ENCODE measurements at regions not wholly inside any gene's neighbourhood (a gene's known extent, or its start where the extent isn't known, plus 50 kb on each side); places are given as distances from the start of the nearest gene placed in this dataset.
"Not testable (repeated sequence)": the region's sequence is repeated elsewhere in the genome, so short reads cannot be mapped to it uniquely, and the experiment has no call there.

DNA sequence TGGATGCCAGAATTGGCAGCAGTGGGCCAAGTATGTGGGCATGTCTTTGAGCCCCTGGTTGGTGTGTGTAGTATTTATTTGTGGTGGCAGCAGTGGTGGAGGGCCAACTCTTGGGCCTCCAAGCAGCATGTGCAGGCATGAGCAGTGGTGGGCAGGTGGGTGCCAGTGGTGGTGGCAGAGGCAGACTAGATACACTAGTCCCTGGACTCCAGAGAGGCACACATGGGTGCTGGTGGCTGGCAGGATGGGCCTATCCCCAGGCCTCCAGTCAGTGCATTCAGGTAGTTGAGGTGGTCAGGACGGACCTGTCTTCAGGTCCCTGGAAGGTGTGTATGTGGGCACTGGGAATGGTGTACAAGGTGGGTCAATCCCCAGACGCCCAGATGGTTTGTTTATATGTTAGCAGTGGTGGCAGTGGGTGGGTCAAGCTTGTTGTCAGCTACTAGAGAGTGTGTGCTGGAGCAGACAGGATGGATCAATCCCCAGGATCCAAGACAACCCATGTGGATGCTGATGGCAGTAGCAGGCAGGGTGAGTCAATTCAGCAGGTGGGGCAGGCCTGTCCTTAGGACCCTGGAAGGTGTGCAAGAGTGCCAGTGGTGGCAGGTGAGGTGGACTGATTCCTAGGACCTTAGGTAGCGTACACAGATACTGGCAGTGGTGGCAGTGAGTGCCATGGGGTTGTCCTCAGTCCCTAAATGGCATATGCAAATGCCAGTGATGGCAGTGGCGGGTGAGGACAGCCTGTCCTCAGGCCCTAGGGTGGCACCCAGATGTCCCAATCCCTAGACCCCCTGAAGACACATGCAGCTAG, 294.3 kb downstream of the RPS24 start:
- no peak for DNase-seq

DNA sequence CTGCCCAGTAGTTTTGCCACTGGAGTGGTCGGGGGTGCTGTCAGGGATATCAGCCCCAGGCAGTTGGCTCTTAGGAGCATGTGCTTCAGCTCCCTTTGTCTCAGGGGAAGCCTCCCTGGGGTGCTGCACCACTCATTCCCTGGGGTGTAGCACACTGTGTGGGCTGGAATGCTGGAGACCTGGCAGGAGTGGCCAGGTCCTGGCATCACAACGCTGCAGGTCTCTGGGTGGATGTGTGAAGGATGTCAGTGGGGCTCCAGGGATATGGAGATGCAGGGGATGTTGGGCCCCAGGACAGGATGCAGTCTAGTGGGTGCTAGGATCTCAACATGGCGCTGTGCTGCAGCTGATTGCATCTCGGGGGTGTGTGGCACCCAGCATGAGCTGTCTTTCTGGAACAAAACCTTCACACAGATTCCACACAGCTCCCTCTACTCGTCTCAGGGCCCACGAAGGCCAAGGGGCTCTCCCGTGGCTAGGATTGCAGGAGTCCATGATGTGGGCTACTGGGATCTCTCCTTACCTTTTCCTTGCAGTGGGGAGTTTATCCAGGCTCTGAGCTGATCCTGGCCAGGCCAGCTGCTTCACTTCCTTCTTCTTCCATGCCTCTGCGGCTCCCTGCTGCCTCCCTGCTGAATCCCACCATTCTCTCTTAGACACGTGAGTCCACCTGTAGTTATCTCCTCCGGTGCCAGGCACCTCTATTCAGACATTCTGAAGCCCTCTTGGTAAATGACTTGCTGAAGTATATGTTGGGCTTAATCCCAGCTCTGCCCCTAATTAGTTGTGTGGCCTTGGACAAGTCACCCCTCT, 295.1 kb downstream of the RPS24 start:
- DNase-seq = no peak

DNA sequence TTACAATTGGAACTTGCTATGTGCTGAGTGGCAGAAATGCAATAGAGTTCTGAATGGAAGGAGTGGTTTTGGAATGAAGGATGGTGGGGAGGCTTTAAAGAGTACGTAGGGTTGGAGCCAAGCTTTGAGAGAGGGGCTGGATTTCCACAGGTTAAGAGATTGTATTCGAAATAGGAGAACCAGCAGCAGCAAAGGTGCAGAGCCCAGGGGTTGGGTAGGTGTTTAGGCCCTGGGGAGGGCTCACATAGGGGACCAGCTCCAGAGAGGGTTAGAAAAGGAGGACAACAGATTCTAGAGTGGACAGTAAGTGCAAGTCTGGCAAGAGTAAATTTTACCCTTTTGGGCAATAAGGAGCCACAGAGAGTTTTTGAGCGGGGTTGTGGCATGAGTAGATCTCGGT, 297.2 kb downstream of the RPS24 start:
- no peak for DNase-seq

DNA sequence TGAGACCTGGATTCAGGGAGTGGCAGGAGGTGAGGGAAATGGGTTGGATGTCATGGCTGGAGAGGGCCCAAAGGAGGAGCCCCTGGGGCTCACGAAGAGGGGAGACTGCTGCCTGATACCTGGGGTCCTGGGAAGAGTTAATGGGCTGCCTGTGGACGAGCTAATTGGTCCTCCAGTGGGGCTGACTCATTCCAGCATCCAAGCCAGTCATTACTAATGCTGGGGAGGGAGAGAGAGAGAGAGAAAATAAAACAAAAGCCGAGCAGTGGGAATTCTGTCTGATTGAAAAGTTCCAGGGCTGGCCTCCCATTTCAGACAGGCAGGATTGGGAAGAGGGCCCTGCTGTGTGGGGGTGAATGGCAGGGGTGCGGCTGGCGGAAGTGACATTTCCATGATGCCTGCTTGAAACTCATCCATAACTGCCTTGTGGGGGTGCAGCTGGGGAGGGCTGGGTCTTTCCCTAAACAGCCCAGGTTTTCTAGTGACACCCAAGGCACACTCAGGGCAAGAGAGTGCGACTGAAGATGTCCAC, 297.8 kb downstream of the RPS24 start:
- no peak for DNase-seq

DNA sequence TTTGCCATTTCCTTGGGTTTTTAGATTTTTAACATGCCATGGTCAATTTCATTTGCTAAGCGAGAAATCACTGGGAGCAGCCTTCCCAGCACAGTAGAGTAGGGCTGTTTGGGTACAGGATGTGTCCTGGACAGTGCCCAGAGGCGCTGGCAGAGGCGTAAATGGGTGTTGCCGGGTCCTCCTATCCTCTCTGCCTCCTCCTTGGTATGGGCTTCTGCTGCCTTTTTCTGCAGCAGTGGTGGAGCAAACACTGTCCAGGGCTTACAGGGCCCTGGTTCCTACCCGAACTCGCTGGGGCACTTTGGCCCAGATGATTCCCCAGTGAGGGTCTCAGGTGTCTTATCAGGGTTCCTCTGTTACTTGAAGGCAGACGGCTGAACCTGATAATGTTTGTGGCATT, 298.3 kb downstream of the RPS24 start:
- no peak for DNase-seq

DNA sequence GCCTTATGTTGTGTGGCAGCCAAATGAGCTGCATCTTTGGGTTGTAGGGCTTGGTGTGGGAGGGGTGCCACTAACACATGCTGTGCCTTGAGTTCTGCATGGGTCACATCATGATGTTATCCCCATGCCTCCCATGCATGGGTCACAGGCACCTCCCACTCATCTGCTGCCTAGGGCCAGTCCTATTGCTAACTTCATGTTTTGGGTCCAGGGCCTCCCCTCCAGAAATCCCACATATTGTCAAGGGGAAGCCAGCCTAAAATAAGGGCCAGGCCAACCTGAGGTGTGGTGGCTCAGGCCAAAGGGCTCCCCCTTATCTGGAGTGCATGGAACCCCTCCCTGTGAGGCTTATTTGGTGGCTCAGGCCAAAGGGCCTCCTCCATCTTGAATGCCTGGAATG, 299.0 kb downstream of the RPS24 start:
- no peak for DNase-seq

DNA sequence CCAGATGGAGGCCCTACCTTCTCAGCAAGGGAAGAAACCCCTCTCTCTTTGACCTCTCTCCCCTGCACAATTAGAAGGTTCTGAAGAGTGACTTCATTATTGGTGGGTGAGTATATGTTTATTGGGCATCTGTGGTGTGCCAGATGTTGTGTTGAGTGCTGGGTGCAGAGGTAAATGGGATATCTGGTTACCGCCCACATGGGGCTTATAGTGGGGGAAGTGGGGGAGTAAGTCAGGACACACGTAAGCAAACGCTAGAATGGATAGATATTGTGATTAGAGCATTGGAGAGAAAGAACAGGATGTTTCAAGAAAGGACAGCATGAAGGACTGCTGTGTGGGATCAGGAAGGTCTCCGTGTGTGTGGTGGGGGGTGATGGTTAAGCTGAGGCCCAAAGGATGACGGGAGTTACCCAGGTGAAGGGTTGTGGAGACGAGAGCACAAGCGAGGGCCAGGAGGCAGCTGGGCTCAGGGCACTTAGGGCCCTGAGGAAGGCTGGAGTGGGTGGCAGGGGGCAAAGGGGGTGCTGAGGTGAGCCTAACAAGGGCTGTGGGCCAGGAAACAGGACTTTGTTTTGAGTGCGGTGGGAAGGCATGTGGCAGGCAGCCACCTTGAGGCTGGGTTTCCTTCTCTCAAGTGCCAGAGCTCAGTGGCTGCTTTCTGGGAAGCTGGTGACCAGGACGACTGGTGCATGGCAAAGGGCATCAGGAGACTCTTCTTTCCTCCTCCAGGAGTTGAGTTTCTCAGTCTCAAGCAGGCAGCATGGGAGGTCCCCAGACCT, 299.9 kb downstream of the RPS24 start:
- DNase-seq = no peak

DNA sequence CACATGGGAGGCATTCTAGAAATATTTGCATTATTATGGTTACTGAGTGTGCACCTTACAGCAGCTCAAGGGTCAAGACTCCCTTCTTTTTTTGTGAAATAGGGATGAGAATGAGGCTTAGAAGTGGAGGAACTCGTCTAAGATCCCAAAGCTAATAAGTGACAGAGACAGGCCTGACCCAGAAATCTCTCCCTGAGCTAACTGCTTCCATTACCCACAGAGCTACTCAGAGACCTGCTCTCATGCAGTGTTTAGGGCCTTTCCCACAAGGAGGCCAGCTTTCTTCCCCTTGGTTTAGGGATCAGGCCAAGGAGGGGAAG, 301.7 kb downstream of the RPS24 start:
- DNase-seq = no peak

DNA sequence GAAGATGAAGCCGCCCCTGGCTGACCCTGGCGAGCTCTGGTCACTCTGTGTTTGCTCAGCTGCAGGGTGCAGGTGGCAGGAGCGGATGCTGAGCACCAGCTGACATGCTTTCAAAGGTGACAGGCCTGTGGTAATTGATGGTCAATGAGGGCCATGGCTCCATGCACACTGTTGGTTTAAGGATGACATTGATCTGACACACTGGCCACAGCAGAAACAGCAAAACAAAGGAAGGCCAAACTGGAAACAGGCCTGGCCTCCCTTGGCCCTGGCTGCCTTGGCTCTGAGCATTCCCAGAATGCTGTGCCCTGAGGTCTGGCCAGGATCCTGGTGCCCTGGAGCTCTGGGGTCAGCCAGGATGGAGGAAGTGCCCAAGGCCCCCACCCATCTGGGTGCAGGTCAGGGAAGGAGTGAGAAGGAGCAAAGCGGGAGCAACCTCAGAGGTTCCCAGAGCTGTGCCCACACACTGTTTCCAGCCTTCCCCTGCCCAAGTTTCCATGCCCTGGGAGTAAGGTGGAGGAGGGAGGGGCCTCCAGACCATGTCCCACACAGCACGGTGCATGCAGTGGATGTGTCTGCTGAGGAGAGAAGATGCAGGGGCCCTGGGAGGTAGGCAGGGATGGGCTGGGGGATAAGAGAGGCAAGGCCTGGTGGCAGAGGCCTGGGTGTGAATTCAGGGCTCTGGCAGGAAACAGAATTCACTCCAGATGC, 302.2 kb downstream of the RPS24 start:
- no peak for DNase-seq

DNA sequence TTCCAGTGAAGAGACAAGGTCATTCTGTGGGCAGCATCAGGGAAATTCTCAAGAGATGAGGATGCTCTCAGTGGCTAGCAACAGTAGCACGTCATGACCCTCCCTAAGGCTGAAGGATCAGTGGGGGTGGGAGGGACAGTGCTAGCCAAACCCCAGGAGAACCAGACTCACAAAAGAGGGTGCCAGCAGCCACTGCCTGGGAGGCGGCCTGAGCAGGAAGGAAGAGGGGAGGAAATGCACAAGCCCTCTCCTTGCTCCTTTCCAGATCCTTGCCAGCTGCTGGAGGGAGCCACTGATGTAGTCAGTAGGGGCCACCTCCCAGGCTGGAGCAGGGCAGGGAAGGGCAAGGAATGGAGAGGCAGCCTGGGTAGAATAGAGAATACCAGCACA, 302.7 kb downstream of the RPS24 start:
- DNase-seq = no peak

DNA sequence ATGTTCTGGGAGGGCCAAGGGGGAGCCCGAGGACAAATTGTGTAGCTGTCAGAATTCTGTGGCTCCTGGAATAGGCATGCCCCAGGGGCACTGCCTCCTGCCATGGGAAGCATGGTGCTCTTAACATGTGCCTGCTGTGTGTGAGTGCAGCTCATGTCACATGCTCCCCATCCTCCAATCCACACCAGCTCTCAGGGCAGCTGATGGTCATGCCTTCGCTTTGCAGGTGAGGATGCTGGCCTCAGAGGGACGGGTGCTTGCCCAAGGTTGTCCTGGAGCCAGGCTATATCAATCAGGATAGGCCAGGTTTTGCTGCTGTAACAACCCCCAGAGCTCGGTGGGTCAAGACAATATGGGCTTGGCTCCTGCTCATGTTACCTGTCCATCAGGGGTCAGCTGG, 303.4 kb downstream of the RPS24 start:
- no peak for DNase-seq

DNA sequence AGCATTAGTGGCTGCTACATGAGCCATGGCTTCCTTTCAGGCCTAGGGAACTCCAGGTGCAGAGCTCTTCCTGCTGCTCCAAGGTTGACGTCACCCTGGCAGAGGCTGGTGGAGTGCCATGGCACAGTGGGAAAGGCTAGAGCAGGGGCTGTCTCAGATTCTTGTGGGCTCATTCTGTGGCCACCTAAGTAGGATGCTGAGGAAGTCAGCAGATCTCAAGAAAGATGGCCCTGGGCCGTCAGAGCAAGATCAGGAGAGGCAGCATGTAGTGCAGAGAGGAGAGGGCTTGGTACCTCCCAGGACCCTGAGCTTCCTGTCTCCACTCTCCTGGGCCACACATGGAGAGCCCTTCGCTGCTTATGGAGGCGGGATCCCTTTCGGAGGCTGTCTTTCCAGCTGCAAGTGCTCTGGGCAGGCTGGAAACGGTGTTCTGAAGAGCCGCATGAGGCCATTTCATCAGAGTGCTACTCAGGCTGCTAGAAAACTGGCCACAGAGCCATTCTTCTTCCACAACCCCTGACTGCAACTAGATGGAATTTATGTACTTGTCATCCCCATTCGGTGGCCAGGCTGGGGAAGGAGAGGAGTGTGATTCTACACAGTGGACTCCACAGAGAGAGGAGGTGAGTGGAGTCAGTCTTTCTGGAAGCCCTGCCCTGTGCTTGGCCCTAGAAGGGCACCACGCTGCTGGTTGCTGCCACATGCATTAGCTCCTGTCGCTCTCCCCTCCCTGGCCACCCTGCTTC, 304.2 kb downstream of the RPS24 start:
- DNase-seq = no peak

DNA sequence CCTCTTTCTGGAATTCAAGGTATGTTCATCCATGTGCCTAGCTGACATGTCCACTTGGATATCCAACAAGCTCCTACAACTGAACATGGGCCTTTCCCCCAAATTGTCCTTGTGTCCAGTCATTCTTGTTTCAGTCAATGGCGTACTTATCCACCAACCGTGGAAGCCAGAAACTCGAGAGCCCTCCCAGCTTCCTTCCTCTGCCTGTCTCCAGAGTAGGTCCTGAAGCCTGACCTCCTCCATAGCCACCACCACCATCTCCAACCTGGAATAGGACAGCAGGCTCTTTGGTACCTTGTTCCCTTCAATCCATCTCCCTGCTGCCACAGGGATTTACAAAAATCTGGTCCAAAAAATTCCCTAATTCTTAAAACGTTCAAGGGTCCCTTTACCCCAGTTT, 305.1 kb downstream of the RPS24 start:
- no peak for DNase-seq

DNA sequence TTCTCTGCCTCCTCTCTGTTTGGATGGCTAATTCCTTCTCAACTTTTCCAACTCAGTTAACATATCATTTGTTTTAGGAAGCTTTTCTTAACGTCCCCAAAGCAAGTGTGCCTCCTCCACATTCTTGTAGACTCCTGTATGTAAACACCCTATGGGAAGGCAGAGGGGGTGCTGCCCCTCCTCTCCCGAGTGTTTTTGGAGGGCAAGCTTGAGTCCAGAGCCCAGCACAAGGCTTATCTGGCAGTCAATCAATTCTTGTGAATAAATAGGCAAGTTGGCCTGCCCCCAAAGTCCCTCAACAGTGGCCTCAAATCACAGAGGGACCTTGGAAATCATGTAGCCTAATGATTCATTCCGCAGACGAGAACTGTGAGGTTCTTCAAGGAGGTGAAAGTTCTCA, 305.6 kb downstream of the RPS24 start:
- no peak for DNase-seq

DNA sequence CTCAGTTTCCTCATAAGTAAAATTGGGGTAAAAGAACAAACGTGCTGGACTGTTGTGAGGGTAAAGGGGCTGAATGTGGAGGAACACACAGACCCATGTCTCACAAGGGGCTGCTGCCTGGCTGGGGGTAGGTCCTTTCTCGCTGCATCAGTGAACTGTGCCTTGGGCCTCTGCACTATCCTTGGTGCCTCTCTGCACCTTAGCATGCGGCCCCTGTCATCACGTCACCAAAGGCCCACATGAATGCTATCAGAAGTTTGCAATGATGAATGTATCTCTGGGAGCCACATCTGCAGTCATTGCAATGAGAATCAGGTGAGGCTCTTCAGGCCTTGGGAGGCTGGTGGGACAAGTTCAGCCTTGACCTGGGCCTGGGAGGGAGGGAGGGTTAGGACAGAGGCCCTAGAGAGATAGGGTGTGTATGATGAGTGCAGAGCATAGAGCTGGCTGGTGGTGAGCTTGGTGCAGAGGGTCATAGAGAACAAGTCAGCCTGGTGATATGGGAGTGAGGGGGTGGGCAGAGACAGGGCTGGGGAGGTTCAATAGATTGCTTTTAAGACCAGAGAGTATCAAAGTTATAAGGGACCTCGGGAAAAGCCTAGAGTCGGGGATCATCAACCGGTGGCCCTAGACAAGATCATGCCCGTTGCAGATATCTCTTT, 308.4 kb downstream of the RPS24 start:
- no peak for DNase-seq

DNA sequence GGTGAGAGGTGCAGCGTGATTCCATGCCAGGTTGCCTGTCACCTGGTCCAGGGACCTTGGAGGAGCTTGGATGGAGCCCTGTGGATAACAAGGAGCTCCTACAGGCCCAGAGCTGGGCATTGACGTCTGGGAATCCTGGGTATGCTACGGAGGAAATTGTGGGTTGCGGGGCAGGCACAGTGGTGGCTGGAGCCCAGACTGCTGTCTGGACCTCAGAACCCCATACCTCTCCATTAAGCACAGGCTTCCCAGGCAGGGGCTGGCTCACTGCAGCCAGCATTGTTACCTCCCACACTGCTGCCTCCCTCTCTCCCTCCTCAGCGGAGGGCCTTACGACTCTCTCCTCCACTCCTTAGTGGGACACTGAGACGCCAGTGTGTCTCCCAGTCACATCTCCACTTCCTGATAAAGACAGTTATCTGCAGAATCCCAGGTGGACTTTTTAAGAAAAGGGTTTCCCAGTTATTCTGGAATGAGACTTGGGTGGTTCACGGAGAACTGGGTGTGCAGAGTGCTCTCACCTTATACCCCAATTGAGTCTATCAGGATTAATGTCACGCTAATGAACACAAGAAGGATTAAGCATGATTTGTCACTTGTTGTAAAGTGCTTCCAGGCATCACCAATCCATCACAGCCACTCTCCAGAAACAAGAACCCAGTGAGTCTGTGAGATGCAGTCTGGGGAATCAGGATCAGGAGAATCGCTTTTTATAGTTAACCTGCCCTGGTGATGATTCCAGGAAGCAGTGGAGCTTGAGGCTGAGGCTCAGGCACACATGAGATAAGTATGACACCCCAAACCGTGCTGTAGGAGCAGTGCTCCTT, 309.4 kb downstream of the RPS24 start:
- no peak for DNase-seq

DNA sequence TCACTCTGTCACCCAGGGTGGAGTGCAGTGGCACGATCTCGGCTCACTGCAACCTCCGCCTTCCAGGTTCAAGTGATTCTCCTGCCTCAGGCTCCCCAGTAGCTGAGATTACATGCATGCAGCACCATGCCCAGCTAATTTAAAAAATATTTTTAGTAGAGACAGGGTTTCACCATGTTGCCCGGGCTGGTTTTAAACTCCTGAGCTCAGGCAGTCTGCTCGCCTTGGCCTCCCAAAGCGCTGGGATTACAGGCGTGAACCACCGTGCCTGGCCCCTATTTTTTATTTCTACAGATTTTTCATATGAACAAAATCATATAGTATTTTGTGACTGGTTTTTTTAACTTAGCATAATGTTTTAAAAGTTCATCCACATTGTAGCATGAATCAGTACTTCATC, 310.6 kb downstream of the RPS24 start:
- DNase-seq = not testable (repeated sequence)

DNA sequence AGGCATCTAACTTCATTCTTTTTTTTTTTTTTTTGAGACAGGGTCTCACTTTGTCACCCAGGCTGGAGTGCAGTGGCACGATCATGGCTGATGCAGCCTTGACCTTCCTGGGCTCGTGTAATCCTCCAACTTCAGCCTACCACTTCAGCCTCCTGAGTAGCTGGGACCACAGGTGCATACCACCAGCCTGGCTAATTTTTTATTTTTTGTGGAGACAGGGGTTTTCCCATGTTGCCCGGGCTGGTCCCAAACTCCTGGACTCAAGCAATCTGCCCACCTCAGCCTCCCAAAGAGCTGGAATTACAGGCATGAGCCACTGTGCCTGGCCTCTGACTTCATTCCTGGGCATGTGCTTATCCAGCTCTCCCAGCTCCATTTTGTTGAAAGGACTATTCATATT, 311.9 kb downstream of the RPS24 start:
- not testable (repeated sequence) for DNase-seq

DNA sequence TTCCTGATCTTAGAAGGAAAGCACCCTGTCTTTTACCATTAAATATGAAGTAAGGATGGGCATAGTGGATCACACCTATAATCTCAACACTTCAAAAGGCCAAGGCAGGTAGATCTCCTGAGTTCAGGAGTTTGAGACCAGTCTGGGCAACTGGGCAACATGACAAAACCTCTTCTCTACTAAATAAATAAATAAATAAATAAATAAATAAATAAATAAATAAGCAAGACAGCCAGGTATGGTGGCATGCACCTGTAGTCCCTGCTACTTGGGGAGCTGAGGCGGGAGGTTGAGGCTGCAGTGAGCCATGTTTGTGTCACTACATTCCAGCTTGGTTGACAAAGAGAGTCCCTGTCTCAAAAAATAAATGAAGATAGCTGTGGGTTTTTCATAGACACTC, 313.1 kb downstream of the RPS24 start:
- DNase-seq = no peak

DNA sequence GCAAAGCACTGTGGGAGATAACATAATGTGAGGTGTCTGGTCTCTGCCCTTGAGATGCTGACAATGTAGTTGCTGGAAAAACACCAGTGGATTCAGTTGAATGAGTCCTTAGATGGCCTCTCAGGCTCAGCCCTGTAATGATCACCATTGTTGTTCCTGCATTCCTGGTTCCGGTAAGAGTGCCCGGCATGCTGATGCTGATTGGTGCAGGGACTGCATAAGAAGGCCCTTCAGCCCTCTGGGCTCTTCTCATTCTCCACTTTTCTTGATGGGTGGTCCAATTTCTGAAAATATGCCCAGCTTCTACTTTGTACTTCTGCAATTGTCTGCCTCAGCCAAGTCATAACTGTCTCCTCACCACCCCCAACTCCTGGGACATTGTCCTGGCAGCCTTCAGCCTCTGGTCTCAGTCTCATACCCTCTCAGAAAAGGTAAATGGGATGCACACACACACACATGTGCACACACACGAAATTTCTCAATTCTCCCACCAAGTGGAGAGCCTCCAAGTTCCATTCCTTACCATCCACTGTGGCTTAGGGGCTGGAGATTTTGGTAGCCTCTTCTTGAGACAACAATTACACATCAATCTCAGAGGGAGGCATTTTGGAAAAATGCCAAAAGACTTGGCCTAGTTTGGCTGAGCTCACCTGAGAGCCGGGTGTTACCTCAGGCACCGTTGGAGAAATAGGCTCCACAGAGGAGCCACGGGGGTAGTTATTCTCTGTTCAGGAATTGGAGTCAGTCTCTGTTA, 314.9 kb downstream of the RPS24 start:
- no peak for DNase-seq

All from NCI-H526 treated with DMSO at 0.1 percent for 48 hours (cell line).